HG02623 (cell line): ENCODE measurements at regions not wholly inside any gene's neighbourhood (a gene's known extent, or its start where the extent isn't known, plus 50 kb on each side); places are given as distances from the start of the nearest gene placed in this dataset.

ENCODE experiments used
- ATAC-seq: cut with Tn5 transposase; IDR thresholded peaks from one replicate; pipeline ENCODE4 v1.9.1; 2021; ENCODE audit warnings: moderate library complexity; ENCODE audit not compliant: unreplicated experiment

DNA sequence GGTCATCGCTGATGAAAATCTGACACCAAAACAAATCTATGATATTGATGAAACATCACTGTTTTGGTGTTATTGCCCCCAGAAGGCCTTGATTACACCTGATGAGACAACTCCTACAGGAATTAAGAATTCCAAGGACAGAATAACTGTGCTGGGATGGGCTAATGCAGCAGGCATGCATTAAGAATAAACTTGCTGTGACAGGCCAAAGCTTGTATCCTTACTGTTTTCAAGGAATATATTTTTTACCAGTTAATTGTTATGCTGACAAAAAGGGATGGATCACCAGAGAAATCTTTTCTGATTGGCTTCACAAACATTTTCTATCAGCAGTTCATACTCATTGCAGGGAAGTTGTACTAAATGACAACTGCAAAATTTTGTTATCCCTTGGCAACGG, 278.2 kb downstream of the IKZF2 start:
- ATAC-seq: no peak

DNA sequence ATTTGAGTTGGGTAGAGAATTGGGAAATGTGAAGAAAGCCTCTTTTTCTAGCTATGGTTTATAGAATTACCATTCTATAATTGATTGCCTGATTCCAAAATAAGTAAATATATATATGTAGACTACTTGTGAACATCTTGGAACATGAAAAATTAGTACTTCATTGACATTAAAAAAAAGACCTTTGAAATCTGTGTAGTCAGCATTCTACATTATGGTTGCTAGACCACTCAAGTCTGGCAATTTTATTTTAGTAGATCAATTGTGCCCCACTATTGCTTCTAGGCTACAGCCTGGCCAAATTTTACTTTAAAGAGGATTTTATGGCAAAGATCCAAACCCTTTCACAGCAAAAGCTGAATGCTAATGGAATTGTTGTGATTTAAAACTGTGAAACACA, 279.8 kb downstream of the IKZF2 start:
- no peak for ATAC-seq

DNA sequence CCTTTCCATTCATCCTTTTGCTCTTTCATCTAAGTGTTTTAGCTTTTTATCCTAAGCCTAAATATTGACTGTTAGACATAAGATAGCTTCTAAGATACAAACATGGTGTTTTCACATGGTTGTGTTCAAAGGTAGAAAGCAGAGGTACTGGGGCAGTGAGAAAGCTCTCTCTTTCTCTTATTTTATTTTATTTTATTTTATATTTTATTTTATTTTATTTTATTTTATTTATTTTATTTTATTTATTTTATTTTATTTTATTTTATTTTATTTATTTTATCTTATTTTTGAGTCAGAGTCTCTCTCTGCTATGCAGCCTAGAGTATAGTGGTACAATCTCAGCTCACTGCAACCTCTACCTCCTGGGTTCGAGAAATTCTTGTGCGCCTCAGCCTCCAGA, 287.2 kb downstream of the IKZF2 start:
- no peak for ATAC-seq

DNA sequence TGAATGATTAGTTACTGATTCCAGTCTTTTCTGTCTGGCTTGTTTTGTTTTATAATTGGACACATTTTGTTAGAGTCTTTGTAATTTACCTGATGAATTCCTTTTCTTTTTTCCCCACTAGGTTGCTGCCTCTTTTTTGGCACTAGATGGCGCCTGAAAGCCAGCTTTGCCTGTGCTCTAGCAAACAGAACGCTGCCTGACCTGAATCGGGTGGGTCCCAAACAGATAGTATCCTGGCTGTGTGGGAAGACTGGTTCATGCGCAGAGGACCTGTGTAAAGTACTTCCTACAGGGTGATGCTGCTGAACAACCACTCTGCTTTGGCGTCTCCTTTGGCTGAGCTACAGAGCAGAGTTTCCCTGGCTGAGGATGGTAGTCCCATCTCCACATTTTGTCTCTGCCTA, 288.2 kb downstream of the IKZF2 start:
- no peak for ATAC-seq

DNA sequence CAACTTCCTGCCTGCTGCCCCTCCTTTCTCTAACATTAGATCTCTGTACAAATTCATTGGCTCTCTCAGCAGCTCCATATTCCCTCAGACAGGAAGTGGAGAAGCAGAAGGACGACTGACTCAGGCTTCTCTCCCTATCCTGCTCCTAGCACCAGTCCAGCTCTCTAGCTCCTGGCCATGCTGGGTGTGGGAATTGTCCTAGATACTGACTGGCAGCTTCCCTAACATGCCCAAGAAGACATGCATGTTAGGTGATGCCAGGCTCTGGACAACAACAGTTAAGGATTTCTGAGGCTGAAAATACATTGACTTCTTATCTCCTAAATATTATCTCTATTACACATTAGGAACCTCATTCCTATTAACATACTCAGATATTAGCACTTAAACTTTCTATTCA, 292.9 kb downstream of the IKZF2 start:
- ATAC-seq: no peak

DNA sequence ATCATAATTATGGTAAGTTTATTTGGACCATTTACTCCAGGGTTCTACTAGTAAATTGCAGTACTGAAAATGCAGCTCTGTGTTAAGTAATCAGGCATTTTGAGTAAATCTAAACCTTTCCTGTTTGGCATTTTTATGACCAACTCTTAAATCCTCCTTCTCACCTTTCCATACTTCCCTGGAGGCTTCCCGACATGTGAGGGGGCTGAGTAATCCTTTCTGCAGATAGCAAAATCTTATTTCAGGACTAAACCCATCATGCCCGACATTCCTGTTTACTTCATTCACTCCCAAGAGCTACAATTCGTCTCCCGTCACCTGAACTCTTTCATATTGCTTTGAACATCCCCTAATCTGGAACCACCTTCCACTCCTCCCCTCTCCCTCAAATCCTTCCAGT, 296.6 kb downstream of the IKZF2 start:
- ATAC-seq: no peak

DNA sequence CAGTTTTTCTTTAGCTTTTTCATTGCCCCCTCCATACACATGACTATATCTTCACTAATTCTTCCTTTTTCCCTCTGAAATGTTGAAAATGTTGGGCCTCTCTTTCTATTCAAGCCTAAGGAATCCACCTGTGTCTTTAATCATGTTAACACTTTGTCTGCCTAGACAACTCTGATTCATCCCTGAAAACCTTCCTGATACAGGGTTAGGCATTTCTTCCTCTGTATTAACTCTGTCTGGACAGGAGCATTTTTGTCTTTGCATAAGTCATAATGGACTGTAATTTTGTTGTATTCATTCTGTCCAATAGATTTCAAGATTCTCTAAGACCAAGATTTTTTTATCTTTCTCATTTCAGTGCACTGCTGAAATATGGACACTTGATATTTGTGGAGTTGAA, 297.3 kb downstream of the IKZF2 start:
- ATAC-seq: no peak

DNA sequence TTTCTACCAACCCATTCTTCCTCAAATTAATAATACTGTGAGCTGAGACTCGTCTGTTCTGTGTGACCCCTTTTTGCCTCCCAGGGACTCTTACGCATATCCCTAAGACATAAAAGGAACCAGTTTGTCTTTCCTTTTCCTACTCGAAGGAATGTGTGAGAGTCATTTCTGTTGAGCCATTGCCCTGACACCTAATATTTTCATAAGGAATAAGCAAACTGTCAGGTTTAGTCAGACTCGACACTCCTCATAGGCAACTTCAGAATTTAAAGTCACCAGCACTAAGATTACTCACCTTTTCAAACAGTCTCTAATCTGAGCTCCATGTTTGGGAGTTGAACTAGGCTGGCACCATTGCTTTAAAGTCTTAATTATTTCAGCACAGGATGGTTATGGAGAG, 305.5 kb downstream of the IKZF2 start:
- no peak for ATAC-seq

DNA sequence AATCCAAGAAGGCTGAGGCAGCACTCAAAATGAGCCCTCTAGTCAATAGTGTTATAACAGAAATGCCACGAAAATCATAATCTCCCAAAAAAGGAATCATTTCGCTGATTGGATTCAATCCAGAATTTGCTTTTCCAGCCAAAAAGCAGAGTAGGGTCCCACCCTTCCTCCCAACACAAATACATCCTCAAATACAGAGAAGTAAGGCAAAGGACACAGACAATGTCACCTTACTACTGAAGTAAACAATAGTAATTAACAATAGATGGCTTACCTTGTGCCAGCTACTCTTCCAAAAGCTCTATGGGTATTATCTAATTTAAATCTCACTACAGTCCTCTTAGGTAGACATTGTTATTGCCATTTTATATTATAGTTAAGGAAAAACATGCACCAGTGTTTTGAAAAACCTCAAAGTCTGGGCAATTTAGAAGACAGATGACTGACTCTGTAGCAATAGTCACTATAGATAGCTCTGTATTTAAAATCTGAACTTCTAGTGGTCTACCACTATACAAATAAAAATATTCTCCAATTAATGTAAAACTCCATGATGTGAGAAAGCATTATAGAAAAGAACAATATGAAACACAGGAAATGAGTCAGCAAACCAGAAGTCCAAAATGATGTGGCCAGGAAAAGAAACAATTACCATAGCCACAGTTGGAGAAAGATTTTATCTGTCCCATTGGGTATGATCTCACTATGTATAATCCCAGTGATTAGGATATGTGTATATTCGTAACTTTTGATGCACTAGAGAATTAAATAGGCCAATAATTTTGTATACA, 305.0 kb upstream of the ERBB4 start:
- no peak for ATAC-seq

DNA sequence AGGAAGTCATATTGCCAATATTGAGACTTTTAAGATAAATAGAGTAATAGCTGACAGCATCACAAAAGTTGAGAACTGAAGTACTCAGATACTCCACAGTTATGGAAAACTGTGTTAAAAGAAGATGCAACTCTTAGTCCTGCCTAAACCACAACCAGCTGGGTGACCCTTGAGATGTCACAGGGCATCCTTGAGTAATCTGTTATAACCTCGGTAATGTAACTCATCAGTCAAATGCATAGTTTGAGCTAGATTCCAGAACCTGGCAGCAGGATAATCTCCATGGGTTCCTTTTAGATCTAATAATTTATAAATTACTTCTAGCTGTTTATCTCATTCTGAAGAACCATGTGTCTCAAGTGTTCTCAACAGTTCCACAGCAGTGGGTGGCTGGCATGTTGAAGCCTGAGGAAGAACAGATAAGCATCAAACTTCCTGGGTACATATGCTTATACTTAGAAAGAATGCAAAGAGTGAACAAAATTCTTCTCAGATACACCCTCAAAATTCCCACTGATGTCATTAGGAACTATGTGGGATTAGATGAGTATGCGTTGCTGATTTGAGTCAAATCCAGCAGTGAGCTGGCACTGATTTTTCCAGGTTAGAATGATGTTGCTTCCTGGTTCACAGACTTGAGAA, 304.1 kb upstream of the ERBB4 start:
- no peak for ATAC-seq

DNA sequence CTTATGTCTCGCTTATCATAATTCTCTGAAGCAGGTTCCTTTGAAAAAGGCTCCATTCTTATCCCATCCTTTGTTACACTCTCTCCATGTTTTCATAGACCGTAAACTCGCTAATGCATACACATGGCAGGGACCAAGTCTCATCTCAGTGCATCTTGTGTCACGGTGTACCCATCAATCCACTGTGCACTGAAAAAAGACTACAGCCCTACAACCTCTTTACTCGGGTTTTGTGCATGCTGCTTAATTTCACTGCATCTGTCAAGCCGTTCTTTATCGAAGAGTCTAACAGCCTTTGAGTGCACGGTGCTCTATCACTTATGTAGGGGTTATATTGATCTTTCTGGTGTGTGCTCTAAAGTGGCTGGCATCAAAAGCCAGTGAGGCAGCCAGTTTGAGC, 302.9 kb upstream of the ERBB4 start:
- ATAC-seq: no peak

DNA sequence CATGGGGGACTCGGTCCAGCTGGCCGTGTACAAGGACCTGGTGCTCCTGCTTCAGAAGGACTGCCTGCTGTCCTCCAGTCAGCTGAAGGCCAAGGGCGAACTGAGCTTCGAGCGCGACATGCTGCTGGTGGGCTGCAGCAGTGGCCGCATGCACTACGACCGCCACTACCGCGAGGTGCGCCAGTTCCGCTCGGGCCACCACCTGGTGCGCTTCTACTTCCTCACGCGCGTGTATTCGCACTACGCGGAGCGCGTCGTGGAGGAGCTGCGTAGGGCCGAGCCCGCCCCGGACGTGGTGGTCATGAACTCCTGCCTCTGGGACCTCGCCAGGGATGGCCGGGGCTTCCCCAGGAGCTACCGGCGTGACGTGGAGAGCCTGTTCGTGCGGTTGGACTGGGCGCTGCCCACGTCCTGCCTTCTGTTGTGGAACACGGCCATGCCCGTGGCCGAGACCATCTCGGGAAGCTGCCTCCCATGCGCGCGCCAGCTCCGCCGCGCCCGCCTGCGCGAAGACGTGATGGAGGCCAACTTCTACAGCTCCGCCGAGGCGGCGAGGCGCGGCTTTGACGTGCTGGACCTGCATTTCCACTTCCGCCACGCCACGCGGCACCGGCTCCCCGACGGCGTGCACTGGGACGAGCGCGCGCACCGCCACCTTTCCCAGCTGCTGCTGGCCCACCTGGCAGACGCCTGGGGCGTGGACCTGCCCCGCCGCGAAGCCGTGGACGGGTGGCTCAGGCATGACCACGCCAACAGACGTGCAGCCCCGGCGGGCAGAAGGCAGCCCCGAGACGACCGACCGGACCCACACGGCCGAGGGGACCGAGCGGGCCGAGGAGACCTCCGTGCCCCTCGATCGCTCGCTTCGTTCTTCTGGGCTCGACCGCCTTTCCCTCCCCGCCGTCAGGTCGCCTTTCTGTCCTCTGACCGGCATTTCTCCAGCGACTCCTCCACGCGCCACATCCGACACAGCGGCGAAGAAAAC, 293.9 kb upstream of the ERBB4 start:
- ATAC-seq: no peak

DNA sequence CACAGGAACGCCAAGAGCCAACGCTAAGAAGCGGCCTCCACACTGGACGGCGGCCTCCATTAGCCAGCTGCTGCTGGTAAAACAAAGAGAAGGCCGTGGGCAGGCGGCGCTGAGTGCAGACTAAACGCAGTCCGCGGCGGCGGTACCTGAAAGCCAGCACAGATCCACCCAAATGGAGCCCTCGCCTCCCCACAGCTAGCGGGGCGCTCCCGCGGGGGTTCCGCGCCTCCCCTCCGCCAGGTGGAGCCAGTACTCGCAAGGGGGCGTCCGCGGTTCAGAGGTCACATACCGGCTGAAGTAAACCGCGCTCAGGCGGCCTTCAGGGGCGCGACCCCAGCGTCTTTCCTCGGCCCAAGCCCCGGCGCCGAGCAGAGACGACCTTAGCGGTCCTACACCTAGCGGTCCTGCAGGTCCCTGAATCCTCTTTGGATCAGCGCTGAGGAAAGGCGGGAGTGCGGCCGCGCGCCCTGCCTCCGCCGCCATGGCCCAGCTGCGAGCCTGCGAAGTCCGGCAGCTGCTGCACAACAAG, 293.1 kb upstream of the ERBB4 start:
- no peak for ATAC-seq

DNA sequence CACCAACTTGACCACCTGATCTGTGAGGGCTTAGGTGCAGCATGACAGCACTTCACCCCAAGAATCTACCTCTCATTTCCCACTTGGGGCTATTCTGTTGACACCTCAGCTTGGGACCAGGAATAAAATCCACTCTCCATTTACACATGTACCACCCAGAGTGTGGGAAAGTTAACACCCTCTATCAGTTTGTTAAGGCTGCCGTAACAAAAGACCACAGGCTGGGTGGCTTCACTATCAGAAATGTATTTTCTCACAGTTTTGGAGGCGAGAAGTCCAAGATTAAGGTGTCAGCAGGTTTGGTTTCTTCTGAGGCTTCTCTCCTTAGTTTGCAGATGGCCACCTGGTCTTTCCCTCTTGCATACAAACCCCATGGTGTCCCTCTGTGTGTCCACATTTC, 277.7 kb upstream of the ERBB4 start:
- ATAC-seq: no peak

DNA sequence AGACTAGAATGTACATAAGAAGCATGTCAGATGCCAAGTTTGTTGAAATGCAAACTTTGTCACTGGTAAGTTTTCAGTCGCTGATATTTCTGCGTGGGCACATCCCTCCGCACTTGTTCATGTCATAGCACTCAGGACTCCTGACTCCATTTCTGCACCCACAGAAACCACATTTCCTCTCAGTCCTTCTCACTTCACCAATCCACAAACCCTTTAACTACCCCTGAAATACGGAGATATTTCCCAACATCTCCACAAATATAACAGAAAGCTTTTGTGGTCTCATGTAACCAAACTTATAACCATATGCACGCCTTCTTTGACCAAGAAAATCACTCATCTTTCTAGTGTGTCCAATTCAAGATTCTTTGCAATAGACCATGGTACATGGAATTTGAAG, 276.9 kb upstream of the ERBB4 start:
- ATAC-seq: peak; percentile 55

DNA sequence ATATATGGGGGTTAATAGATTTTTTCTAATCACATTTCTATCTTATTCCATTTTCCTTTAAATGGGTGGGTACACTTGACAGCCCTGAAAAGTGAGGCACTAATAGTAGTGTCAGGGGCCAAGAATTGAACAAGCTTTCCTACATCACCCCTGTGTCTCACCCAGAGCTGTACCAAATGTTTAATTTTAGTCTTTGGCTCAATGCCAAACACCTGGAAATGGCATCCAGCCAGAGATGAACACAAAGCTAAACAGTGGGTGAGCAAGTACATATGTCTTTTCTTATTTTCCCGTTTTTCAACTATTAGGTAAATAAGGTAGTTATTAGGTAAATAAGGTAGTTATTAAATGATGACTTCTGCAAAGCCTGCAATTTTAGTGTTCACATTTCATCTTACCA, 276.3 kb upstream of the ERBB4 start:
- ATAC-seq: peak; percentile 5

DNA sequence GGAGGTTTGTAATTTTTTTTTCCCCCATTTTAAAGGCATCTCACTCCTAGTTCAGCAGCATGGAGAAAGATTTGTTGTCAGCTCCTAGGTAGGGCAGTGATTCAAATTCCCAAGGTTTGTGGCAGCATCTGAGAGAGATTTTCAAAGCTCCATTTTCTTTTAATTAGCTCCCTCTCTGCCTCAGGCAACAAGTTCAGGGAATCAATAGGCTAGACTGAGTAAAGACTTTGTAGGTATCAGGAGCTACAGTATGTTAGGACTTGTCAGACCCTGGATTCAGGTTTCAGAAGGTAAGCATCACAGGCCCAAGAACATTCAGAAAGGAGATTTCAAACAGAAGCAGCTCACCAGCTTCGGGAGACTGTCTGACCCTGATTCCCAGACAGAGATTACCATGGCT, 273.3 kb upstream of the ERBB4 start:
- ATAC-seq: no peak

DNA sequence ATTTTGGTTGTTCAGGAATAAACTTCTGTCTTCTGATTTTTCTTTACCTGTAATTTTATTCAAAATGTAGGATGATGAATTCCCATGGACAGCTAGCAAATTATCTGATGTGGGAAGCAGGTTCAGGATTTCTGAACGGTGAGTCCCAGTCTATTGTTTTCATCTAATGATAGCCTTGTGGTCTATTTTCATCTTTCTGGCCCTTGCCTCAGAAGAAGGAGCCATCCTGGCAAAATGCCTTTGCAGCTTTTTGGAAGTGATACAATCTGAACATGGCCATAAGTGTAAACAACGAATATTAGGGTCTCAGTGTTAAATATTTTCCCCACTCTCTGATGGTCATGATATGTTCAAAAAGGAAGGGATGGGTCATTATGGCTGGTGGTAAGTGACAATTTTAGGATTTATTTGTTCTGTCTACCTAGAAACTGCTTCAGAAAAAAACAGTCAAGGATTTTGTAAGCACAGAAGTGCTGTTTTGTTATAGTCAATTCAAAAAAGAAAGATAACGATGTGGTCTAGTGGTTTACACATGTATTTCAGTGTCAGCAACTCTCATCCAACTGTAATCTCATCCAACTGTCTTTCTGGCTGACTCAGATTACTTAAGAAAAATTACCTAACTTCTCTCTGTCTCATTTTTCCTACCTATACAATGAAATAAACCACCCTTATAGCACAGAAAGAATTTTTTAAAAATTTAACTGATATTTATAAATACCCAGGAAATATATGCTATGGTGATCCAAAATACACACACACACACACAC, 272.6 kb upstream of the ERBB4 start:
- no peak for ATAC-seq

DNA sequence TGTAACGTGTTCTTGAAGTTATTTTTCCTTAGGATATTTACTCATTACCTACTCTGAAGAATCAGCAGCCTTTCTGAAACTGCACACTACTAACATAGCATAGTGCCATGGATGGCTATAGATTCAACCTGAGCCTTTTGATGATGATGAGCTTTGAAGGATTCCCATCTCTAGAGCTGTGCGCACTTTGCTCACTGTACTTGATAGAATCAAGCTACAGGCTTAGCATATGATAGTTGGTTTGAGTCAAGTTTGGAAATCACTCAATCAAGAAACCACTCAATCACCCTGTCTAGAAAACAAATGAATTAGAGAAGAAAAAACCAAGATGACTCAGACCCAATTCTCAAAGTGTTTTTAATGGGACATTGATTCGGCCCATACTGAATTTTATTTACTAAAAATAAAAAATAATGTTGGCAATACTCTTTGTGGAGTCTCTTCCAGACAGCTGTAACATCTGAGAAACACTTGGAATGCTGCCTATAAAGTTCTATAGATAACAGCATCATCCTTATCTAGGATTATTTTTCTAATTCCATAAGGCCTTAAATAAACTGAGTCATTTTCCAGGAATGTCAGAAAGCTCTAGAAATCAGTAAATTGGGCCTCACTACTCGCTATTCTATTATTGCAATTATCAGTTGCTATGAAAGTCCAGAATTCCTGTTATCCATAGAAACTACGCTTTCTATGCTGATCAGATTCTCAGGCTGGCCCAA, 259.0 kb upstream of the ERBB4 start:
- ATAC-seq: no peak

DNA sequence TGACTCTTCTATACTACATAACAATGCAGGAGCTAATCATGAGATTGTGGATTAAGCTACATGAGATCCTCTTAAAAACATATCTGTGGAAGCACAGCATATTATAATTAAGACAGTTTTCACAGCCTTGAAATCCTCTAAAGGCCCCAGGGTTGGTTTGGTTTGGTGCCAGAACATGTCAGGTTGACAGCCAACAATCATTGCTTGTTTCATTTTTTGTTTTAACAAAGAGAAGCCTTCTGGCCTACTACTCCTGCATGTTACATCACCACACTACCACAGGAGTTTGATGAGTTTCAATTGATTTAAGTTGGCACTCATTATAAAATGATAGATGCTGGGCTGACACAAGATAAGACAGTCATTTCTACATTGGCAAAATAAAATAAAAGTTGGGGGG, 255.9 kb upstream of the ERBB4 start:
- no peak for ATAC-seq
